ENCODE measurements at regions not wholly inside any gene's neighbourhood (a gene's known extent, or its start where the extent isn't known, plus 50 kb on each side); places are given as distances from the start of the nearest gene placed in this dataset.

DNA sequence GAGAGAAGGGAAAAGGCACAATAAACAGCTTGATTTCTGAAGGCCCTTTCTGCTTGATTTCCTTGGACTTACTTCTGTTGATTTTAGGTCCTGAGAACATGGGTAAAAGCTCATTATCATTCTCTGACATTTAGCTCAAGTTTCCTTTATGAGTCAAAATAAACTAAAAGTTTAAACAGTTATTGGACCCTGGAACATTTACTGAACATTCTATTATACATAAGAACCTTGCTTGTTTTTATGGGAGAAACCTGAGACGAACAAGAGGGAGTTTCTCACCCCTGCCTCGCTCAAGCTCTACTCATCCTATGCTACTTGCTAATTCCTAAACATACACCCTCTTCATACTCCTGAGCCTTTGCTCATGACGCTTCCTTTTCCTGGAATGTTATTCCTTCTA lies 538.3 kb upstream of the PKN2 start:
- TF ChIP-seq, protein P1, sequence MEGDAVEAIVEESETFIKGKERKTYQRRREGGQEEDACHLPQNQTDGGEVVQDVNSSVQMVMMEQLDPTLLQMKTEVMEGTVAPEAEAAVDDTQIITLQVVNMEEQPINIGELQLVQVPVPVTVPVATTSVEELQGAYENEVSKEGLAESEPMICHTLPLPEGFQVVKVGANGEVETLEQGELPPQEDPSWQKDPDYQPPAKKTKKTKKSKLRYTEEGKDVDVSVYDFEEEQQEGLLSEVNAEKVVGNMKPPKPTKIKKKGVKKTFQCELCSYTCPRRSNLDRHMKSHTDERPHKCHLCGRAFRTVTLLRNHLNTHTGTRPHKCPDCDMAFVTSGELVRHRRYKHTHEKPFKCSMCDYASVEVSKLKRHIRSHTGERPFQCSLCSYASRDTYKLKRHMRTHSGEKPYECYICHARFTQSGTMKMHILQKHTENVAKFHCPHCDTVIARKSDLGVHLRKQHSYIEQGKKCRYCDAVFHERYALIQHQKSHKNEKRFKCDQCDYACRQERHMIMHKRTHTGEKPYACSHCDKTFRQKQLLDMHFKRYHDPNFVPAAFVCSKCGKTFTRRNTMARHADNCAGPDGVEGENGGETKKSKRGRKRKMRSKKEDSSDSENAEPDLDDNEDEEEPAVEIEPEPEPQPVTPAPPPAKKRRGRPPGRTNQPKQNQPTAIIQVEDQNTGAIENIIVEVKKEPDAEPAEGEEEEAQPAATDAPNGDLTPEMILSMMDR (IDR thresholded peaks at IDR 0.05): no peak
- TF ChIP-seq ZFX (IDR thresholded peaks at IDR 0.05; ENCODE audit: borderline replicate concordance): no peak
